Osteocyte (in vitro differentiated cells): ENCODE measurements at regions not wholly inside any gene's neighbourhood (a gene's known extent, or its start where the extent isn't known, plus 50 kb on each side); places are given as distances from the start of the nearest gene placed in this dataset.

ENCODE experiments used
- DNase-seq: peaks from one replicate; pipeline ENCODE4 v3.0.0; 2021; ENCODE audit warnings: mixed read lengths; ENCODE audit not compliant: unreplicated experiment; ENCODE audit errors: extremely low spot score
- H3K27ac Mint-ChIP-seq: one replicate; pipeline ENCODE4 v1.8.0; 2021; ENCODE audit warnings: mild to moderate bottlenecking, mixed read lengths; ENCODE audit not compliant: unreplicated experiment
- H3K27me3 Mint-ChIP-seq: one replicate; pipeline ENCODE4 v1.8.0; 2021; ENCODE audit warnings: mixed read lengths; ENCODE audit not compliant: unreplicated experiment
- H3K36me3 Mint-ChIP-seq: one replicate; pipeline ENCODE4 v1.8.0; 2021; ENCODE audit warnings: mixed read lengths; ENCODE audit not compliant: unreplicated experiment
- H3K4me1 Mint-ChIP-seq: one replicate; pipeline ENCODE4 v1.8.0; 2021; ENCODE audit warnings: mixed read lengths; ENCODE audit not compliant: unreplicated experiment
- H3K4me3 Mint-ChIP-seq: one replicate; pipeline ENCODE4 v1.8.0; 2021; ENCODE audit warnings: mild to moderate bottlenecking, moderate library complexity, mixed read lengths; ENCODE audit not compliant: unreplicated experiment
- H3K9me3 Mint-ChIP-seq: one replicate; pipeline ENCODE4 v1.8.0; 2021; ENCODE audit warnings: mixed read lengths; ENCODE audit not compliant: unreplicated experiment
- TF ChIP-seq, protein P1 (sequence below): fragments of 200-600 bp; sonication (generic); IDR thresholded peaks from 2 replicates; pipeline ENCODE4 v1.5.0; 2021; ENCODE audit warnings: antibody characterized with exemption, mild to moderate bottlenecking, moderate library complexity

DNA sequence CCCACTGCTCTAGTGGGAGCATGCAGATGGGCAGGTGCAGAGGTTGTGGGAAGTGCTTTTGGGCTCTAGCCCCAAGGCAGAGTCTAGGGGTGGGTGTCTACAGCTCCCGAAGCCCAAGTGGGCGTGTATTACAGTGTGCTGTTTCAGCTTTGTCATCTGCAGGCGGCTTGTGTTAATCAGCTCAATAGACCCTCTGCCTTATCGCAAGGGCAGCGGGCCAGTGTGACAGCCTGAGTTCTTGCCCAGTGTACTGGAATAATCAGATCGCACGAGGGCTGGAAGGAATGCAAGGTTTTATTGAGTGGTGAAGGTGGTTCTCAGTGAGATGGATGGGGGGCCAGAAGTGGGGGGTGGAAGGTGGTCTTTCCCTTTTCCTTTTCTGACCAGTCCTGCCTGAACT lies 529.4 kb upstream of the AMOT start:
- Mint-ChIP-seq H3K4me1 (no peaks in the 10 kb centered on the region), H3K36me3 (no peaks in the 10 kb centered on the region), H3K4me3 (no peak overlapping the region), H3K27me3 (no peaks in the 10 kb centered on the region), H3K9me3 (peaks cover 5% of the 10 kb centered on the region), H3K27ac (no peak overlapping the region)
- TF ChIP-seq, protein P1, sequence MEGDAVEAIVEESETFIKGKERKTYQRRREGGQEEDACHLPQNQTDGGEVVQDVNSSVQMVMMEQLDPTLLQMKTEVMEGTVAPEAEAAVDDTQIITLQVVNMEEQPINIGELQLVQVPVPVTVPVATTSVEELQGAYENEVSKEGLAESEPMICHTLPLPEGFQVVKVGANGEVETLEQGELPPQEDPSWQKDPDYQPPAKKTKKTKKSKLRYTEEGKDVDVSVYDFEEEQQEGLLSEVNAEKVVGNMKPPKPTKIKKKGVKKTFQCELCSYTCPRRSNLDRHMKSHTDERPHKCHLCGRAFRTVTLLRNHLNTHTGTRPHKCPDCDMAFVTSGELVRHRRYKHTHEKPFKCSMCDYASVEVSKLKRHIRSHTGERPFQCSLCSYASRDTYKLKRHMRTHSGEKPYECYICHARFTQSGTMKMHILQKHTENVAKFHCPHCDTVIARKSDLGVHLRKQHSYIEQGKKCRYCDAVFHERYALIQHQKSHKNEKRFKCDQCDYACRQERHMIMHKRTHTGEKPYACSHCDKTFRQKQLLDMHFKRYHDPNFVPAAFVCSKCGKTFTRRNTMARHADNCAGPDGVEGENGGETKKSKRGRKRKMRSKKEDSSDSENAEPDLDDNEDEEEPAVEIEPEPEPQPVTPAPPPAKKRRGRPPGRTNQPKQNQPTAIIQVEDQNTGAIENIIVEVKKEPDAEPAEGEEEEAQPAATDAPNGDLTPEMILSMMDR, result no peak
- no peak for DNase-seq

DNA sequence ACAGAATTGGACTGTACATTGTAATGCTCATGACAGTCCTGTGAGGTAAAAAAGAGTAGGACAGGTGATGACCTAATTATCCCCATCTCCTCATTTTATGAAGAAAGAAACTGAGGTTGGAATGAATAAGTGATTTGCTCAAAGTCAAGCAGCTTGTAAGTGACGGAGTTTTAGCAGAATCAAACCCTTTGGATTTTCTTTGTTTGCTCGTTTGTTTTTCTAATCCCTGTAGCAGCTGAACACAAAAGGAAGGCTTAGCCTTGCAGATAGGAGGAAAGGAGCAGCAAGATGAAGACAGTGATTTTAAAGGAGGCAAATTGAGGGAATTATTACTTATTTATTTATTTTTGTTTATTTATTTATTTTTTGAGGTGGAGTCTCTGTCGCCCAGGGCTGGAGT lies 528.4 kb upstream of the AMOT start:
- TF ChIP-seq, protein P1, result no peak
- no peaks in the 10 kb centered on the region for H3K36me3 Mint-ChIP-seq
- no peaks in the 10 kb centered on the region for H3K4me1 Mint-ChIP-seq
- no peak for DNase-seq
- peaks cover 14% of the 10 kb centered on the region for H3K9me3 Mint-ChIP-seq
- no peaks in the 10 kb centered on the region for H3K27me3 Mint-ChIP-seq
- H3K27ac Mint-ChIP-seq, result no peak overlapping the region
- H3K4me3 Mint-ChIP-seq, result no peak overlapping the region

DNA sequence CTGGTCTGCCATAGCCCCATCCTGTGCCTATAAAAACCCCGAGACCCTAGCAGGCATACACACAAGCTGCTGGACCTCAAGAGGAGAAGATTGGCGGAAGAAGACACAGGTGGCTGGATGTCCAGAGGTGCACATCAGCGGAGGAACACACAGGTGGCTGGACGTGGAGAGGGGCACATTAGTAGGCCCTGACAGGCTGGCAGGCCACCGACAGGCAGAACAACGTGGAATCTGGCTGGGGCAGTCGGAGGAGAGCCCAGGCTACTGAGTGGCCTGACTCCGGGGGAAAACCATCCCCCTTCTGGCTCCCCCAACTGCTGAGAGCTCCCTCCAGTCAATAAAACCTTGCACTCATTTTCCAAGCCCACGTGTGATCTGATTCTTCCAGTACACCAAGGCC lies 512.5 kb upstream of the AMOT start:
- TF ChIP-seq, protein P1, result no peak
- DNase-seq, result no peak
- Mint-ChIP-seq H3K27ac (no peak overlapping the region), H3K36me3 (no peaks in the 10 kb centered on the region), H3K4me3 (no peak overlapping the region), H3K9me3 (peaks cover 3% of the 10 kb centered on the region), H3K27me3 (no peaks in the 10 kb centered on the region), H3K4me1 (no peaks in the 10 kb centered on the region)

DNA sequence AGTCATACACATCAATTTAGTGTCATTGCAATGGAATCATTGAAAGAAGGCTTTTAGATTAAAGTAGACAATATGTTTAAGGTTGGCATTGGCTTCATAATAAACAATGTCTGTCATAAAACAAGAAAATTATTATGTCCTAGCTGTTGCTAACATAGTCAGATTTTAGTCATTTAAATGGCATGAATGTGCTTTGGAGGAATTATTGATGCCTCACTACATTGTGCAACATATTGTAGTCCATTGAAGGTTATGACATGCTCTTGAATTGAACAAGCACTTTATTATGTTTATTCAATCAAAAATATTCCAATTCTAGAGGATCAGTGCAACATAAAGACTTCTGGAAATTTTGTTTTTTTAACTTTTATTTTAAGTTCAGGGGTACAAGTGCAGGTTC lies 489.8 kb upstream of the AMOT start:
- H3K27ac Mint-ChIP-seq, result no peak overlapping the region
- TF ChIP-seq, protein P1, result no peak
- H3K4me3 Mint-ChIP-seq, result no peak overlapping the region
- no peaks in the 10 kb centered on the region for H3K36me3 Mint-ChIP-seq
- H3K9me3 Mint-ChIP-seq, result peaks cover 5% of the 10 kb centered on the region
- H3K27me3 Mint-ChIP-seq, result no peaks in the 10 kb centered on the region
- no peak for DNase-seq
- no peaks in the 10 kb centered on the region for H3K4me1 Mint-ChIP-seq

DNA sequence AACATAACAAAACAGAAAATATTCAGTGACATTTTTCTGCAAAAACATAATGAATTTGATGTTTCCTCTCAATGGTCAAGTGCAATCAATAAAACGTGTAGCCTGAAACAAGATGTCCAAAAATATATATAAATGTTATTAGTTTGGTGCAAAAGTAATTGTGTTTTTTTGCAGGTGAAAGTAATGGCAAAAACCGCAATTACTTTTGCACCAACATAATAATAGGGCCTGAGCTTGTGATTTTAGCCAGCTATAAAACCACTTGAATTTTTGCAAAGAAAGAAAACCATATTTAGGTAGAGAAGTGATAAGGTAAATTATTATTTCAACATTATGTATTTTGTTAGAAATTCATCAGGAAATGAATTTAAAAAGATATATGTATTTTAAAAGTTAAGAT lies 475.3 kb upstream of the AMOT start:
- no peaks in the 10 kb centered on the region for H3K36me3 Mint-ChIP-seq
- H3K4me1 Mint-ChIP-seq, result no peaks in the 10 kb centered on the region
- no peak overlapping the region for H3K27ac Mint-ChIP-seq
- DNase-seq, result no peak
- H3K4me3 Mint-ChIP-seq, result no peak overlapping the region
- H3K27me3 Mint-ChIP-seq, result no peaks in the 10 kb centered on the region
- TF ChIP-seq, protein P1, result no peak
- peaks cover 9% of the 10 kb centered on the region for H3K9me3 Mint-ChIP-seq
